Peyer's patch (tissue), 4 donors: ENCODE measurements at regions not wholly inside any gene's neighbourhood (a gene's known extent, or its start where the extent isn't known, plus 50 kb on each side); places are given as distances from the start of the nearest gene placed in this dataset.
"Not testable (repeated sequence)": the region's sequence is repeated elsewhere in the genome, so short reads cannot be mapped to it uniquely, and the experiment has no call there.

Experiments
- CTCF ChIP-seq, 6 experiments: fragments of 450-650 bp in 4 of 6; fragments of 200-600 bp in 2 of 6; sonication (generic) in 1 of 6; IDR thresholded peaks; one replicate each; pipeline ENCODE4 v1.5.1; 2017 to 2019; ENCODE audit warnings: antibody characterized with exemption in 6 of 6, mild to moderate bottlenecking in 3 of 6, moderate library complexity in 1 of 6
- POLR2A ChIP-seq, 2 donors: fragments of 450-650 bp; IDR thresholded peaks; one replicate each; pipeline ENCODE4 v1.5.1; 2017; ENCODE audit warnings: antibody characterized with exemption in 2 of 2, mild to moderate bottlenecking in 2 of 2, moderate library complexity in 2 of 2

GRCh38 chr7:76829233-76829632 lies 202.2 kb upstream of the POMZP3 start:
- TF ChIP-seq CTCF (IDR thresholded peaks at IDR 0.05), result not testable (repeated sequence)
- peak; percentile 60 to 63 for TF ChIP-seq POLR2A (IDR thresholded peaks at IDR 0.05)
